ENCODE measurements at regions not wholly inside any gene's neighbourhood (a gene's known extent, or its start where the extent isn't known, plus 50 kb on each side); places are given as distances from the start of the nearest gene placed in this dataset.

- H3K4me3 ChIP-seq (ENCODE audit: low read depth, low read length): no peak overlapping the region
- DNase-seq: no peak
- H3K27me3 ChIP-seq (replicated peaks): no peaks in the 10 kb centered on the region
- TF ChIP-seq CTCF (IDR thresholded peaks at IDR 0.05; ENCODE audit: low read depth, low read length, missing control alignments): no peak
- no peaks in the 10 kb centered on the region for H3K36me3 ChIP-seq (replicated peaks)
- H3K27ac ChIP-seq: no peak overlapping the region
- in situ Hi-C loops (cut with HindIII; ENCODE audit: low pct_ligation_motif_present, low sequenced_read_pairs): no loop called here
Measured at GRCh38 chr6:156269751-156270369, 507.3 kb upstream of the ARID1B start.

- no peaks in the 10 kb centered on the region for H3K27me3 ChIP-seq (replicated peaks)
- in situ Hi-C loops (cut with HindIII; ENCODE audit: low pct_ligation_motif_present, low sequenced_read_pairs): no loop called here
- H3K4me3 ChIP-seq (ENCODE audit: low read depth, low read length): no peak overlapping the region
- no peak for DNase-seq
- TF ChIP-seq CTCF (IDR thresholded peaks at IDR 0.05; ENCODE audit: low read depth, low read length, missing control alignments): no peak
- no peaks in the 10 kb centered on the region for H3K36me3 ChIP-seq (replicated peaks)
- H3K27ac ChIP-seq: no peak overlapping the region
Measured at GRCh38 chr6:156268849-156269248, 508.3 kb upstream of the ARID1B start.

- no peak for DNase-seq
- no peak for TF ChIP-seq CTCF (IDR thresholded peaks at IDR 0.05; ENCODE audit: low read depth, low read length, missing control alignments)
- H3K36me3 ChIP-seq (replicated peaks): no peaks in the 10 kb centered on the region
- no peak overlapping the region for H3K27ac ChIP-seq
- H3K4me3 ChIP-seq (ENCODE audit: low read depth, low read length): no peak overlapping the region
- in situ Hi-C loops (cut with HindIII; ENCODE audit: low pct_ligation_motif_present, low sequenced_read_pairs): no loop called here
- H3K27me3 ChIP-seq (replicated peaks): no peaks in the 10 kb centered on the region
Measured at GRCh38 chr6:156262014-156262413, 515.2 kb upstream of the ARID1B start.

GRCh38 chr6:156260815-156261214, 516.4 kb upstream of the ARID1B start:
- TF ChIP-seq CTCF (IDR thresholded peaks at IDR 0.05; ENCODE audit: low read depth, low read length, missing control alignments): no peak
- no peak overlapping the region for H3K27ac ChIP-seq
- in situ Hi-C loops (cut with HindIII; ENCODE audit: low pct_ligation_motif_present, low sequenced_read_pairs): no loop called here
- no peaks in the 10 kb centered on the region for H3K36me3 ChIP-seq (replicated peaks)
- DNase-seq: no peak
- no peaks in the 10 kb centered on the region for H3K27me3 ChIP-seq (replicated peaks)
- no peak overlapping the region for H3K4me3 ChIP-seq (ENCODE audit: low read depth, low read length)

GRCh38 chr6:156258981-156259380, 518.2 kb upstream of the ARID1B start:
- Histone ChIP-seq H3K27ac (no peak overlapping the region), H3K4me3 (ENCODE audit: low read depth, low read length) (no peak overlapping the region), H3K36me3 (replicated peaks) (no peaks in the 10 kb centered on the region), H3K27me3 (replicated peaks) (no peaks in the 10 kb centered on the region)
- TF ChIP-seq CTCF (IDR thresholded peaks at IDR 0.05; ENCODE audit: low read depth, low read length, missing control alignments): no peak
- DNase-seq: no peak
- in situ Hi-C loops (cut with HindIII; ENCODE audit: low pct_ligation_motif_present, low sequenced_read_pairs): no loop called here

GRCh38 chr6:156256161-156256560, 521.0 kb upstream of the ARID1B start:
- Histone ChIP-seq H3K27ac (no peak overlapping the region), H3K36me3 (replicated peaks) (no peaks in the 10 kb centered on the region), H3K27me3 (replicated peaks) (no peaks in the 10 kb centered on the region), H3K4me3 (ENCODE audit: low read depth, low read length) (no peak overlapping the region)
- no peak for DNase-seq
- in situ Hi-C loops (cut with HindIII; ENCODE audit: low pct_ligation_motif_present, low sequenced_read_pairs): no loop called here
- TF ChIP-seq CTCF (IDR thresholded peaks at IDR 0.05; ENCODE audit: low read depth, low read length, missing control alignments): no peak
